Activated naive CD4-positive, alpha-beta T cell treated with anti-CD3 and anti-CD28 coated beads for 36 hours (primary cell): ENCODE measurements at regions not wholly inside any gene's neighbourhood (a gene's known extent, or its start where the extent isn't known, plus 50 kb on each side); places are given as distances from the start of the nearest gene placed in this dataset.

Experiments
- CTCF ChIA-PET: fragments of 350-600 bp; sonication (Branson Sonifier 250); formaldehyde crosslinking; loops from one replicate; lab custom pipeline; 2021; ENCODE audit warnings: antibody characterized with exemption; lab: Charles Lee
- DNase-seq: peaks from one replicate; pipeline ENCODE4 v3.0.0-alpha.2; 2020
- H3K27ac Mint-ChIP-seq: one replicate; pipeline ENCODE4 v1.8.0; 2021; ENCODE audit warnings: mild to moderate bottlenecking, mixed read lengths
- H3K27me3 Mint-ChIP-seq: one replicate; pipeline ENCODE4 v1.8.0; 2021; ENCODE audit warnings: low read depth, mixed read lengths
- H3K36me3 Mint-ChIP-seq: one replicate; pipeline ENCODE4 v1.8.0; 2021; ENCODE audit warnings: low read depth, mixed read lengths
- H3K4me1 Mint-ChIP-seq: one replicate; pipeline ENCODE4 v1.8.0; 2021; ENCODE audit warnings: low read depth, mixed read lengths
- H3K4me3 Mint-ChIP-seq: one replicate; pipeline ENCODE4 v1.8.0; 2021; ENCODE audit warnings: mild to moderate bottlenecking, moderate library complexity, mixed read lengths
- H3K9me3 Mint-ChIP-seq: one replicate; pipeline ENCODE4 v1.8.0; 2021; ENCODE audit warnings: mixed read lengths
- intact Hi-C: fragments of 100-400 bp; cut with micrococcal nuclease; formaldehyde crosslinking; loops from one replicate; pipeline ENCODE4 v1.15.1; 2023

DNA sequence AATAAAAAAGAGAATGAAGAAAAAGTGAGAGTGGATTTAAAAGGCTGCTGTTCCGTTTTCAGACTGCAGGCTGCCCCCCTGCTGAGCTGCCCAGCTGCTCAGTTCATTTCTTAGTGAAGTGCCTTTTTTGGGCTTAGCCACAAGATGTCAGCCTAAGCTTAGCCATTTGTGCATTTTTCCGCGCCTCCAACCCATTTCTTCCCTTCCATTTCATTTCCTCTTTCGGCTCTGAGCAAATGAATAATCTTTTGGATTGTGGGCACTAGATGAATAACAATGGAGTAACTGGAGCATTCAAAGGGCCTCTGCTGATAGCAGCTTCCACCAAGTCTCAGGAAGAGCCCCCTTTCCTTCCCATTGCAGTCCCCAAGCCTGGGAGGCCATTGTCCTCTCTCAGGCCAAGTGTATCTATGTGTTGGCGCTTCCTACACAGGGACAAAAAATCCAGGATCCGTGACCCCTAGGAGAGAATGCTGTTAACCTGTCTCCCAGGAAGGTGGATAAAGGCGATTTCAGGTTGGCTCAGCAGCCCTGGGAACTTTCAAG is 83.5 kb upstream of the SPTLC3 start:
- Mint-ChIP-seq H3K27me3 (peaks cover 10% of the 10 kb centered on the region), H3K4me1 (no peaks in the 10 kb centered on the region), H3K27ac (no peak overlapping the region), H3K36me3 (no peaks in the 10 kb centered on the region), H3K9me3 (no peaks in the 10 kb centered on the region), H3K4me3 (no peak overlapping the region)
- CTCF ChIA-PET: interaction anchor here (0.7 to 1.8 kb wide), 14 partner anchors 9 to 621 kb away, joined by 3 to 9 read pairs (median 4); no protein-coding TSS in a partner anchor
- intact Hi-C loops: loop anchor here (1.0 to 2.0 kb wide), 5 partner anchors 41 to 621 kb away; no protein-coding TSS in a partner anchor
- DNase-seq: peak; percentile 48

DNA sequence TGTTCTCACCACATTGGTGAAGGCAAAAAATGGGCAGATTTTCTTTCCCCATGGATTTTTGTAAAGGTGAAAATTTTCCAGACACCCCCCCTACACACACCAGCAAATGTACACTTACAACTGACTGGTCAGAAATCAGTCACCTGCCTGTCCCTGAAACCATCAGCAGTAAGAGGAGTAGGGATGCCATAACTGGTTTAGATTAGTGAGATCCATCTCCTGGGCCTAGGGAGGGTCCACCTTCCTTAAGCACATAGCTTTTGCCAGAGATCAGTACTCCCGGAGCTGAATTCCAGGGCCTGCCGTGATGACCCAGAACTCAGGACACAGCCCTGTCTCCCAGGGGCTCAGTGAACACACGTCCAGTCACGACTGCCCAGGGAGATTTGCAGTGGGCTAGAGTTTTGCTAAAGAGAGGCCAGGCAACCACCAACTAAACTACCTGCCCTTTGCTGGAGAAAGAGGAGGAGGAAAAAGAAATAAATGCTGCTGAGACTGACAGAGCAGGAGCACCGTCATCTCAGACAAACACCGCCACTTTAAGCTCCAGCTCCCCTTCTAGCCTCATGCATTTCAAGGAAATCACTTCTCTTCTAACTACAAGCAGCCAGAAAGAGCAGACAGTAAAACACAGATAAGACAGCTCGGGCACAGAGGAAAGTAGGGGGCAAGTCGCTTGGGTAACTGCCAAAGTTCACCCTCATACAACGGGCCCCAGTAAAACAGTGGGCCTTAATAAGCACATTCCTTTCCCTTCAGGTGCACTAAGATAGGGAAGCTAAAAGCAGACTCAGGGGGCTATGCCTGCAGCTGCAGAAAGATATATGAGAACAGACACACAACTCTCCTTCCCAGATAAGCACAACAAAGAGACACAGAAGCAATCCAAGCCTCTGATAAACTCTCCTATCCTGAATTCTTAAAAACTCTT is 82.6 kb upstream of the SPTLC3 start:
- intact Hi-C loops: loop anchor here (1.0 to 2.0 kb wide), 5 partner anchors 40 to 620 kb away; no protein-coding TSS in a partner anchor
- Mint-ChIP-seq H3K27me3 (peaks cover 8% of the 10 kb centered on the region), H3K4me1 (no peaks in the 10 kb centered on the region), H3K36me3 (no peaks in the 10 kb centered on the region), H3K4me3 (no peak overlapping the region), H3K27ac (no peak overlapping the region), H3K9me3 (no peaks in the 10 kb centered on the region)
- CTCF ChIA-PET: interaction anchor here (0.7 to 1.8 kb wide), 6 partner anchors 38 to 620 kb away, joined by 3 to 9 read pairs (median 4); no protein-coding TSS in a partner anchor
- DNase-seq: no peak

DNA sequence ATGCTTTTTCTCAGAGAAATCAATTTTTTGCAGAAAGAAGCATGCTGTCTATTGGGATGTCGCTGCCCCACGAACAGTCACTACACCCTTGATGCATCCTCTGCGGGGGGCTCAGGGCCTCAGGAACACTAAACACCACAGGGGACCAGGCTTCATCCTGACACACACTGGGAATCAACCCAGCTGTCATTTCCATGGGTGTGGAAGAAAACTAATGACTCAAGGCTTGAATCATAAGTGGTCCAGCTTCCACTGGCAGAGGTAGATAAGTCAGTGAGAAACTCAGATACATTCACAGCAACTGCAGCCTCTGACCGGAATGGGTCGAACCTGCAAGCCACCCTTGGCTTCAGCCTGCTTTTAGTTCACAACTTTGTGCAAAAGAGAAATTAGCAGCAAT is 81.3 kb upstream of the SPTLC3 start:
- H3K27ac Mint-ChIP-seq: no peak overlapping the region
- no peak overlapping the region for H3K4me3 Mint-ChIP-seq

GRCh38 chr20:12928358-12928754 is 80.4 kb upstream of the SPTLC3 start:
- intact Hi-C loops: no loop called here

More for the DNA sequence above, 81.3 kb upstream of the SPTLC3 start:
- H3K9me3 Mint-ChIP-seq: no peaks in the 10 kb centered on the region
- peaks cover 7% of the 10 kb centered on the region for H3K27me3 Mint-ChIP-seq
- DNase-seq: no peak
- intact Hi-C loops: no loop called here
- CTCF ChIA-PET: interaction anchor here (1.9 kb wide), 1 partner anchor 176 kb away, joined by 6 read pairs; no protein-coding TSS in a partner anchor
- H3K36me3 Mint-ChIP-seq: no peaks in the 10 kb centered on the region
- H3K4me1 Mint-ChIP-seq: no peaks in the 10 kb centered on the region

GRCh38 chr20:12928755-12929401 is 79.9 kb upstream of the SPTLC3 start:
- H3K27ac Mint-ChIP-seq: no peak overlapping the region
- DNase-seq: no peak
- peaks cover 5% of the 10 kb centered on the region for H3K27me3 Mint-ChIP-seq
- no peak overlapping the region for H3K4me3 Mint-ChIP-seq
- intact Hi-C loops: no loop called here
- no peaks in the 10 kb centered on the region for H3K4me1 Mint-ChIP-seq
- H3K9me3 Mint-ChIP-seq: no peaks in the 10 kb centered on the region
- no peaks in the 10 kb centered on the region for H3K36me3 Mint-ChIP-seq
- CTCF ChIA-PET: interaction anchor here (1.4 to 1.9 kb wide), 2 partner anchors 175 to 181 kb away, joined by 3 to 6 read pairs; no protein-coding TSS in a partner anchor

More at GRCh38 chr20:12928358-12928754, 80.4 kb upstream of the SPTLC3 start:
- no peaks in the 10 kb centered on the region for H3K36me3 Mint-ChIP-seq
- no peaks in the 10 kb centered on the region for H3K4me1 Mint-ChIP-seq
- H3K9me3 Mint-ChIP-seq: no peaks in the 10 kb centered on the region
- no peak for DNase-seq
- CTCF ChIA-PET: interaction anchor here (0.7 to 1.9 kb wide), 3 partner anchors 175 to 185 kb away, joined by 3 to 6 read pairs (median 3); no protein-coding TSS in a partner anchor
- peaks cover 5% of the 10 kb centered on the region for H3K27me3 Mint-ChIP-seq
- no peak overlapping the region for H3K27ac Mint-ChIP-seq
- H3K4me3 Mint-ChIP-seq: no peak overlapping the region

DNA sequence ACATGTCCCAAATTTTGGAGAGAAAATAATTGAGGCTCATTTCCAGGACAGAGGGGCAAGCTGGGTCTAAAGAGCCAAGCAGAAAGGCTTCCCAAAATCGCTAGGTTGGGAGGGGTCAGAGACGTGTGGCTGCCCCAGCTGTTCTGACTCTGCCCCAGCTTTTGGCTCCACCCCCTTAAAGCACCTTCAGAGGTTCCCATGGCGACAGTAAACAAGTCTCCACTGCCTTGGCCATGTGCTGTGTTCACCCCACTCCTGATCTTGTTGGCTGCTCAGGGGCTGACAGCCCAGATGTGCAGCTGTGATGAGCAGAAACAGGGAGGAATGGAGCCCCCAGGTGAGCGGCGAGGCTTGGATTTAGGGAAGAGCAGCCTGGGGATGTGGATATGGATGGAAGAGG is 72.8 kb upstream of the SPTLC3 start:
- Mint-ChIP-seq H3K4me3 (no peak overlapping the region), H3K36me3 (no peaks in the 10 kb centered on the region), H3K27me3 (peaks cover 3% of the 10 kb centered on the region), H3K27ac (no peak overlapping the region), H3K4me1 (no peaks in the 10 kb centered on the region), H3K9me3 (no peaks in the 10 kb centered on the region)
- DNase-seq: no peak
- CTCF ChIA-PET: interaction anchor here (0.6 kb wide), 1 partner anchor 669 kb away, joined by 3 read pairs; no protein-coding TSS in a partner anchor
- intact Hi-C loops: no loop called here

DNA sequence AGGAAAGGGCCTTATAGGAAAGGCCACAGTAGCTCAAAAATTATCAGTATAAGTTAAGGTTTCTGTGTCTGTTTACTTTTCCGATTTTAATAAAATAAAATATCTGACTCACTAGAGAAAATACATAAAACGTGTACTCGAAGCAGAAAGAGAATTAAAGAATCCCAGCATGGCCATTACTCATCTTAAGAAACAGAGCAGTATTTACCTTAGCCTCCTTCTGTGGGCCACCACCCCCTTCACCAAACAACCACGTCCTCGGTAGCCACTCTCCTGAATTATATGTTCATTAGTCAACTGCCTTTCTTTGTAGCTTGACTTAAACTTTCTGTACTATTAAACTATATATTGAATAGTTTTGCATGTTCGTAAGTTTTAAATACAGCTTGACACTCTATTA is 72.2 kb upstream of the SPTLC3 start:
- H3K4me1 Mint-ChIP-seq: no peaks in the 10 kb centered on the region
- no peak overlapping the region for H3K4me3 Mint-ChIP-seq
- no peak overlapping the region for H3K27ac Mint-ChIP-seq
- no peaks in the 10 kb centered on the region for H3K9me3 Mint-ChIP-seq
- CTCF ChIA-PET: interaction anchor here (0.6 kb wide), 1 partner anchor 669 kb away, joined by 3 read pairs; no protein-coding TSS in a partner anchor
- no peak for DNase-seq
- H3K27me3 Mint-ChIP-seq: peaks cover 2% of the 10 kb centered on the region
- H3K36me3 Mint-ChIP-seq: no peaks in the 10 kb centered on the region
- intact Hi-C loops: no loop called here

- Mint-ChIP-seq H3K9me3 (no peaks in the 10 kb centered on the region), H3K36me3 (no peaks in the 10 kb centered on the region), H3K4me1 (no peaks in the 10 kb centered on the region), H3K27me3 (no peaks in the 10 kb centered on the region), H3K4me3 (no peak overlapping the region), H3K27ac (no peak overlapping the region)
- no peak for DNase-seq
- CTCF ChIA-PET: no interaction called here
- intact Hi-C loops: no loop called here
Observed at GRCh38 chr20:12941025-12941424, 67.7 kb upstream of the SPTLC3 start.

GRCh38 chr20:12942123-12942522 is 66.6 kb upstream of the SPTLC3 start:
- no peak for DNase-seq
- Mint-ChIP-seq H3K27me3 (no peaks in the 10 kb centered on the region), H3K36me3 (no peaks in the 10 kb centered on the region), H3K9me3 (no peaks in the 10 kb centered on the region), H3K4me3 (no peak overlapping the region), H3K4me1 (no peaks in the 10 kb centered on the region), H3K27ac (no peak overlapping the region)
- intact Hi-C loops: no loop called here
- CTCF ChIA-PET: no interaction called here

DNA sequence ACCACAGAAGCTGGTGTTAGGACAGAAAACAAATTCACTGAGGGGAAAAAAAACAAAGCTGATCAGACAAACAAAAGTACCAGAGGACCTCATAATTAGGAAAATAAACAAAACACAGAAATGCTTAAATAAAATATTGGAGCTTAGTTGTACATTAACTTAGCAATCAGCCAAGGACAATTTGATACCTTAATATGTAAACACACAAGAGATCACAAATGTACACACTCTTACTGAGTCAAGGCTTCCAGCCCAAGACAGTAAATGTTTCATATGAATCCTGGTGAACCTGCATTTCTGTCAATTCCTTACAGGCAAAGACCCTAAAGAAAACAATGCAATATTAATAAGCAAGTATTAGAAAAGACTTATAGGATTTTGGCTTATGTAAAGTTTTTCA is 62.0 kb upstream of the SPTLC3 start:
- H3K9me3 Mint-ChIP-seq: no peaks in the 10 kb centered on the region
- H3K4me3 Mint-ChIP-seq: no peak overlapping the region
- no peaks in the 10 kb centered on the region for H3K4me1 Mint-ChIP-seq
- H3K27ac Mint-ChIP-seq: no peak overlapping the region
- DNase-seq: no peak
- CTCF ChIA-PET: no interaction called here
- H3K36me3 Mint-ChIP-seq: no peaks in the 10 kb centered on the region
- H3K27me3 Mint-ChIP-seq: no peaks in the 10 kb centered on the region
- intact Hi-C loops: no loop called here

GRCh38 chr20:12947691-12948090 is 61.1 kb upstream of the SPTLC3 start:
- no peak overlapping the region for H3K27ac Mint-ChIP-seq
- CTCF ChIA-PET: no interaction called here
- H3K27me3 Mint-ChIP-seq: no peaks in the 10 kb centered on the region
- no peaks in the 10 kb centered on the region for H3K4me1 Mint-ChIP-seq
- H3K9me3 Mint-ChIP-seq: no peaks in the 10 kb centered on the region
- H3K4me3 Mint-ChIP-seq: no peak overlapping the region
- H3K36me3 Mint-ChIP-seq: no peaks in the 10 kb centered on the region
- DNase-seq: no peak
- intact Hi-C loops: no loop called here

- intact Hi-C loops: no loop called here
Observed at GRCh38 chr20:12949429-12949980, 59.3 kb upstream of the SPTLC3 start.

More at GRCh38 chr20:12949429-12949980, 59.3 kb upstream of the SPTLC3 start:
- Mint-ChIP-seq H3K27me3 (no peaks in the 10 kb centered on the region), H3K4me1 (no peaks in the 10 kb centered on the region), H3K36me3 (no peaks in the 10 kb centered on the region), H3K27ac (no peak overlapping the region), H3K9me3 (no peaks in the 10 kb centered on the region), H3K4me3 (no peak overlapping the region)
- CTCF ChIA-PET: no interaction called here
- no peak for DNase-seq
